CD14-positive monocyte (primary cell): ENCODE measurements at regions not wholly inside any gene's neighbourhood (a gene's known extent, or its start where the extent isn't known, plus 50 kb on each side); places are given as distances from the start of the nearest gene placed in this dataset.

Source experiments
- DNase-seq, 3 donors: peaks; one replicate each; pipeline ENCODE4 v3.0.0-alpha.2; 2011 to 2022
- H2AFZ ChIP-seq: 2 replicates; pipeline ENCODE4 v1.6.0; 2012; ENCODE audit warnings: mild to moderate bottlenecking, low read depth, low read length, inconsistent platforms; ENCODE audit not compliant: insufficient read depth, poor library complexity, severe bottlenecking
- H3K27ac ChIP-seq, 2 donors: 1 replicate in 1 of 2; 2 replicates in 1 of 2; pipeline ENCODE4 v1.5.1; 2012 to 2013; ENCODE audit warnings: low read length in 2 of 2, control low read depth in 1 of 2, inconsistent platforms in 1 of 2, low read depth in 1 of 2, mild to moderate bottlenecking in 1 of 2
- H3K27me3 ChIP-seq, 2 donors: one replicate each; pipeline versions ENCODE4 v1.6.0 to v1.6.1; 2011 to 2013; ENCODE audit warnings: low read length in 2 of 2; ENCODE audit not compliant: control insufficient read depth in 2 of 2, insufficient read depth in 2 of 2
- H3K36me3 ChIP-seq, 2 donors: replicated peaks in 1 of 2; 1 replicate in 1 of 2; 2 replicates in 1 of 2; pipeline versions ENCODE4 v1.5.1 to v1.6.1; 2012 to 2013; ENCODE audit warnings: low read length in 2 of 2, control low read depth in 1 of 2, inconsistent platforms in 1 of 2, mild to moderate bottlenecking in 1 of 2; ENCODE audit not compliant: insufficient read depth in 2 of 2, control insufficient read depth in 1 of 2
- H3K4me1 ChIP-seq, 2 donors: 1 replicate in 1 of 2; 2 replicates in 1 of 2; pipeline versions ENCODE4 v1.5.1 to v1.6.1; 2012 to 2013; ENCODE audit warnings: low read length in 2 of 2, control low read depth in 1 of 2, inconsistent platforms in 1 of 2, mild to moderate bottlenecking in 1 of 2, moderate library complexity in 1 of 2; ENCODE audit not compliant: insufficient read depth in 2 of 2, control insufficient read depth in 1 of 2
- H3K4me2 ChIP-seq: replicated peaks from 2 replicates; pipeline ENCODE3; 2012; ENCODE audit warnings: low read length, moderate library complexity, mild to moderate bottlenecking; ENCODE audit not compliant: poor library complexity, severe bottlenecking; ENCODE audit errors: extremely low read depth
- H3K4me3 ChIP-seq, 3 experiments: fragments of 200-600 bp in 1 of 3; sonication (generic) in 1 of 3; replicated peaks in 1 of 3; 1 replicate in 2 of 3; 2 replicates in 1 of 3; pipeline ENCODE4 v1.5.1; 2011 to 2013; ENCODE audit warnings: low read length in 3 of 3, mild to moderate bottlenecking in 3 of 3, control low read depth in 2 of 3, low read depth in 2 of 3, inconsistent platforms in 1 of 3, moderate library complexity in 1 of 3
- H3K79me2 ChIP-seq: 2 replicates; pipeline ENCODE4 v1.6.0; 2012; ENCODE audit warnings: mild to moderate bottlenecking, control low read depth, inconsistent platforms, low read length, moderate library complexity; ENCODE audit not compliant: insufficient read depth
- H3K9ac ChIP-seq: 2 replicates; pipeline ENCODE4 v1.6.0; 2017; ENCODE audit warnings: low read length, mild to moderate bottlenecking; ENCODE audit not compliant: insufficient read depth, poor library complexity, severe bottlenecking
- H3K9me3 ChIP-seq, 2 donors: replicated peaks in 1 of 2; 1 replicate in 1 of 2; 2 replicates in 1 of 2; pipeline versions ENCODE4 v1.5.1 to v1.6.1; 2012 to 2013; ENCODE audit warnings: low read length in 2 of 2, control low read depth in 1 of 2; ENCODE audit not compliant: control insufficient read depth in 1 of 2, insufficient read depth in 1 of 2
- H4K20me1 ChIP-seq: 2 replicates; pipeline ENCODE4 v1.6.0; 2012; ENCODE audit warnings: mild to moderate bottlenecking, low read length, control low read depth, moderate library complexity; ENCODE audit not compliant: insufficient read depth
- H3K27ac Mint-ChIP-seq, 7 donors: one replicate each; pipeline ENCODE4 v1.8.0; 2020; ENCODE audit warnings: mild to moderate bottlenecking in 7 of 7, mixed read lengths in 7 of 7, moderate library complexity in 6 of 7, inconsistent platforms in 2 of 7
- H3K27me3 Mint-ChIP-seq, 3 donors: one replicate each; pipeline ENCODE4 v1.8.0; 2021 to 2022; ENCODE audit warnings: low read depth in 3 of 3, mild to moderate bottlenecking in 3 of 3, mixed read lengths in 3 of 3, moderate library complexity in 3 of 3, inconsistent platforms in 1 of 3
- H3K36me3 Mint-ChIP-seq, 2 donors: one replicate each; pipeline ENCODE4 v1.8.0; 2020; ENCODE audit warnings: mixed read lengths in 2 of 2, inconsistent platforms in 1 of 2, mild to moderate bottlenecking in 1 of 2
- H3K4me1 Mint-ChIP-seq: one replicate; pipeline ENCODE4 v1.8.0; 2020; ENCODE audit warnings: mild to moderate bottlenecking, mixed read lengths
- H3K4me3 Mint-ChIP-seq, 2 donors: one replicate each; pipeline ENCODE4 v1.8.0; 2020; ENCODE audit warnings: mild to moderate bottlenecking in 2 of 2, mixed read lengths in 2 of 2, moderate library complexity in 1 of 2
- H3K9me3 Mint-ChIP-seq, 7 donors: one replicate each; pipeline ENCODE4 v1.8.0; 2020 to 2022; ENCODE audit warnings: mixed read lengths in 7 of 7, mild to moderate bottlenecking in 6 of 7, moderate library complexity in 6 of 7, inconsistent platforms in 2 of 7
- CTCF ChIP-seq: fragments of 200-600 bp; IDR thresholded peaks from one replicate; pipeline ENCODE4 v1.8.0; 2022; ENCODE audit warnings: antibody characterized with exemption, mild to moderate bottlenecking
- WGBS: methylation state at CpG from one replicate; pipeline ENCODE4 v1.1.5; 2013; ENCODE audit warnings: missing lambda C conversion rate; ENCODE audit not compliant: insufficient coverage; 5-methylcytosine and 5-hydroxymethylcytosine counted together
- intact Hi-C, 2 donors: fragments of 100-400 bp; cut with micrococcal nuclease; formaldehyde crosslinking; loops; one replicate each; pipeline versions ENCODE4 v1.15.0 to v1.15.1; 2023

GRCh38 chr16:73274140-73274539, 226.2 kb upstream of the ZFHX3 start:
- Histone ChIP-seq H3K4me3 (no peak overlapping the region), H3K9me3 (peaks cover 0 to 7% of the 10 kb centered on the region in 2 donors), H3K36me3 (no peaks in the 10 kb centered on the region), H3K9ac (no peak overlapping the region), H3K27me3 (no peaks in the 10 kb centered on the region), H4K20me1 (no peaks in the 10 kb centered on the region), H2AFZ (no peak overlapping the region), H3K4me2 (no peak overlapping the region), H3K79me2 (no peaks in the 10 kb centered on the region), H3K27ac (no peak overlapping the region), H3K4me1 (no peaks in the 10 kb centered on the region)
- H3K27ac Mint-ChIP-seq, result no peak overlapping the region
- peaks cover 0 to 8% (median 2%) of the 10 kb centered on the region in 7 donors for H3K9me3 Mint-ChIP-seq
- DNase-seq, result no peak
- 100% methylated on average over 1 of the region's 1 CpG for whole genome bisulfite sequencing
- intact Hi-C loops, result no loop called here
- no peaks in the 10 kb centered on the region for H3K4me1 Mint-ChIP-seq
- no peak overlapping the region for H3K4me3 Mint-ChIP-seq
- peaks cover 0 to 3% (median 1%) of the 10 kb centered on the region in 3 donors for H3K27me3 Mint-ChIP-seq
- no peak for TF ChIP-seq CTCF
- H3K36me3 Mint-ChIP-seq, result no peaks in the 10 kb centered on the region

GRCh38 chr16:73268366-73268993, 220.6 kb upstream of the ZFHX3 start:
- no peaks in the 10 kb centered on the region for H4K20me1 ChIP-seq
- peaks cover 0 to 1% (median under 1%) of the 10 kb centered on the region in 3 donors for H3K27me3 Mint-ChIP-seq

More at GRCh38 chr16:73268366-73268993, 220.6 kb upstream of the ZFHX3 start:
- WGBS, result 93% methylated on average over 10 of the region's 14 CpGs
- peaks cover 0 to 5% (median under 1%) of the 10 kb centered on the region in 7 donors for H3K9me3 Mint-ChIP-seq
- DNase-seq, result no peak
- H3K4me3 Mint-ChIP-seq, result no peak overlapping the region
- no peaks in the 10 kb centered on the region for H3K36me3 Mint-ChIP-seq
- Histone ChIP-seq H2AFZ (no peak overlapping the region), H3K79me2 (no peaks in the 10 kb centered on the region), H3K4me3 (no peak overlapping the region), H3K9me3 (no peaks in the 10 kb centered on the region), H3K4me1 (no peaks in the 10 kb centered on the region), H3K9ac (no peak overlapping the region), H3K27me3 (no peaks in the 10 kb centered on the region), H3K4me2 (no peak overlapping the region), H3K36me3 (no peaks in the 10 kb centered on the region), H3K27ac (no peak overlapping the region)
- H3K27ac Mint-ChIP-seq, result no peak overlapping the region
- intact Hi-C loops, result no loop called here
- H3K4me1 Mint-ChIP-seq, result no peaks in the 10 kb centered on the region
- no peak for TF ChIP-seq CTCF
